ENCODE measurements at regions not wholly inside any gene's neighbourhood (a gene's known extent, or its start where the extent isn't known, plus 50 kb on each side); places are given as distances from the start of the nearest gene placed in this dataset.

GRCh38 chr1:175817445-175817844 lies 74.0 kb upstream of the TNR start:
- ChIA-PET POLR2A (no interaction called here), CTCF (no interaction called here), RAD21 (ENCODE audit: low non-redundant PET in 1 of 2, low total read pairs in 2 of 2, uncharacterized antibody in 2 of 2, unreplicated experiment in 2 of 2) (no interaction called here)
- H3K4me3 ChIP-seq (replicated peaks in 1 of 2; ENCODE audit: low read depth in 1 of 2, low read length in 2 of 2): no peak overlapping the region
- no peak overlapping the region for H2AFZ ChIP-seq (ENCODE audit: low read depth, low read length, poor library complexity, severe bottlenecking)
- ATAC-seq: no peak
- H4K20me1 ChIP-seq (ENCODE audit: insufficient read depth): no peaks in the 10 kb centered on the region
- H3K9ac ChIP-seq (ENCODE audit: low read length): no peak overlapping the region
- H3K27me3 ChIP-seq (ENCODE audit: insufficient read depth, low read length): peaks cover 24% of the 10 kb centered on the region
- no peaks in the 10 kb centered on the region for H3K79me2 ChIP-seq (ENCODE audit: insufficient read depth, low read length)
- H3K9me3 ChIP-seq (ENCODE audit: control insufficient read depth in 1 of 2, insufficient read depth in 1 of 2, low read depth in 1 of 2, low read length in 2 of 2): no peaks in the 10 kb centered on the region
- no peak for TF ChIP-seq EZH2phosphoT487 (IDR thresholded peaks at IDR 0.05; ENCODE audit: borderline replicate concordance)
- TF ChIP-seq, protein P1, sequence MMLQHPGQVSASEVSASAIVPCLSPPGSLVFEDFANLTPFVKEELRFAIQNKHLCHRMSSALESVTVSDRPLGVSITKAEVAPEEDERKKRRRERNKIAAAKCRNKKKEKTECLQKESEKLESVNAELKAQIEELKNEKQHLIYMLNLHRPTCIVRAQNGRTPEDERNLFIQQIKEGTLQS (IDR thresholded peaks at IDR 0.05): no peak
- no peak for TF ChIP-seq CEBPB (IDR thresholded peaks at IDR 0.05; ENCODE audit: low read depth)
- no peak for TF ChIP-seq ZNF274 (IDR thresholded peaks at IDR 0.05; ENCODE audit: low read depth, low read length)
- no peak for TF ChIP-seq JUND (IDR thresholded peaks at IDR 0.05)
- TF ChIP-seq EZH2 (IDR thresholded peaks at IDR 0.05): no peak
- no peak for TF ChIP-seq POLR2A (IDR thresholded peaks at IDR 0.05; ENCODE audit: borderline replicate concordance, extremely low read depth, insufficient read depth, insufficient read length)
- intact Hi-C loops (cut with micrococcal nuclease): no loop called here
- no peak for DNase-seq (ENCODE audit: low read depth, low spot score)
- no TSS peak for BruUV-seq (replicated peaks)
- no peak overlapping the region for H3K4me2 ChIP-seq (ENCODE audit: low read length)
- H3K9me2 ChIP-seq (ENCODE audit: insufficient read depth): no peaks in the 10 kb centered on the region
- no peak overlapping the region for H3K27ac ChIP-seq (ENCODE audit: low read depth, low read length)
- no peaks in the 10 kb centered on the region for H3K36me3 ChIP-seq (ENCODE audit: control insufficient read depth in 1 of 2, insufficient read depth in 2 of 2, low read length in 2 of 2)
- no peaks in the 10 kb centered on the region for H3K4me1 ChIP-seq (ENCODE audit: control insufficient read depth in 1 of 2, insufficient read depth in 2 of 2, low read length in 2 of 2)

- Histone ChIP-seq H3K27me3 (ENCODE audit: insufficient read depth, low read length) (peaks cover 17% of the 10 kb centered on the region), H3K4me1 (ENCODE audit: control insufficient read depth in 1 of 2, insufficient read depth in 2 of 2, low read length in 2 of 2) (no peaks in the 10 kb centered on the region), H3K4me2 (ENCODE audit: low read length) (no peak overlapping the region), H3K9me3 (ENCODE audit: control insufficient read depth in 1 of 2, insufficient read depth in 1 of 2, low read depth in 1 of 2, low read length in 2 of 2) (no peaks in the 10 kb centered on the region), H3K4me3 (replicated peaks in 1 of 2; ENCODE audit: low read depth in 1 of 2, low read length in 2 of 2) (no peak overlapping the region), H2AFZ (ENCODE audit: low read depth, low read length, poor library complexity, severe bottlenecking) (no peak overlapping the region), H4K20me1 (ENCODE audit: insufficient read depth) (no peaks in the 10 kb centered on the region), H3K36me3 (ENCODE audit: control insufficient read depth in 1 of 2, insufficient read depth in 2 of 2, low read length in 2 of 2) (no peaks in the 10 kb centered on the region), H3K9ac (ENCODE audit: low read length) (no peak overlapping the region), H3K27ac (ENCODE audit: low read depth, low read length) (no peak overlapping the region), H3K9me2 (ENCODE audit: insufficient read depth) (no peaks in the 10 kb centered on the region), H3K79me2 (ENCODE audit: insufficient read depth, low read length) (no peaks in the 10 kb centered on the region)
- intact Hi-C loops (cut with micrococcal nuclease): no loop called here
- BruUV-seq (replicated peaks): no TSS peak
- CTCF ChIA-PET: no interaction called here
- POLR2A ChIA-PET: no interaction called here
- RAD21 ChIA-PET (ENCODE audit: low non-redundant PET in 1 of 2, low total read pairs in 2 of 2, uncharacterized antibody in 2 of 2, unreplicated experiment in 2 of 2): no interaction called here
- ATAC-seq: no peak
- no peak for DNase-seq (ENCODE audit: low read depth, low spot score)
- TF ChIP-seq FOSL1 (IDR thresholded peaks at IDR 0.05; ENCODE audit: low read depth): no peak
- no peak for TF ChIP-seq POLR2A (IDR thresholded peaks at IDR 0.05; ENCODE audit: borderline replicate concordance, extremely low read depth, insufficient read depth, insufficient read length)
- no peak for TF ChIP-seq TCF7L2 (IDR thresholded peaks at IDR 0.05; ENCODE audit: borderline replicate concordance, extremely low read depth, insufficient read depth, insufficient read length)
- TF ChIP-seq RAD21 (IDR thresholded peaks at IDR 0.05; ENCODE audit: low read depth): no peak
- TF ChIP-seq, protein P2, sequence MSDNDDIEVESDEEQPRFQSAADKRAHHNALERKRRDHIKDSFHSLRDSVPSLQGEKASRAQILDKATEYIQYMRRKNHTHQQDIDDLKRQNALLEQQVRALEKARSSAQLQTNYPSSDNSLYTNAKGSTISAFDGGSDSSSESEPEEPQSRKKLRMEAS (IDR thresholded peaks at IDR 0.05): no peak
- TF ChIP-seq ZBTB33 (IDR thresholded peaks at IDR 0.05; ENCODE audit: extremely low read depth, insufficient replicate concordance, low read length): no peak
- no peak for TF ChIP-seq CTCF (IDR thresholded peaks at IDR 0.05 in 2 of 3, conservative IDR thresholded peaks at IDR 0.05 in 1 of 3; ENCODE audit: borderline replicate concordance in 1 of 3, insufficient read depth in 1 of 3, low read depth in 2 of 3, low read length in 2 of 3)
- TF ChIP-seq ZNF274 (IDR thresholded peaks at IDR 0.05; ENCODE audit: low read depth, low read length): no peak
- TF ChIP-seq YY1 (IDR thresholded peaks at IDR 0.05; ENCODE audit: extremely low read depth, insufficient replicate concordance, low read depth, low read length): no peak
Observed at GRCh38 chr1:175814885-175815284, 71.5 kb upstream of the TNR start.
